WTC11 (cell line): ENCODE measurements at regions not wholly inside any gene's neighbourhood (a gene's known extent, or its start where the extent isn't known, plus 50 kb on each side); places are given as distances from the start of the nearest gene placed in this dataset.

Experiments
- ATAC-seq: fragments of 200-7000 bp; cut with Tn5 transposase; 2 replicates; pipeline ENCODE4 v1.10.0; 2021; ENCODE audit warnings: mild to moderate bottlenecking, moderate library complexity
- CTCF ChIA-PET: fragments of 300-600 bp; sonication (Branson Sonifier 250); formaldehyde crosslinking; loops from one replicate; lab custom pipeline; 2021; ENCODE audit warnings: antibody characterized with exemption; lab: Charles Lee
- POLR2A ChIA-PET: fragments of 350-600 bp; sonication (Branson Sonifier 250); formaldehyde crosslinking; loops from one replicate; lab custom pipeline; 2021; ENCODE audit warnings: antibody characterized with exemption; lab: Charles Lee
- DNase-seq: peaks from one replicate; pipeline ENCODE4 v3.0.0; 2021; ENCODE audit warnings: low spot score
- H3K27ac Mint-ChIP-seq: 2 replicates; pipeline ENCODE4 v1.8.0; 2021; ENCODE audit warnings: mixed read lengths
- H3K27me3 Mint-ChIP-seq: 2 replicates; pipeline ENCODE4 v1.8.0; 2021; ENCODE audit warnings: low read depth, mild to moderate bottlenecking, moderate library complexity, mixed read lengths
- H3K36me3 Mint-ChIP-seq: 2 replicates; pipeline ENCODE4 v1.8.0; 2021; ENCODE audit warnings: mixed read lengths
- H3K4me1 Mint-ChIP-seq: 2 replicates; pipeline ENCODE4 v1.8.0; 2022; ENCODE audit warnings: mixed read lengths
- H3K4me3 Mint-ChIP-seq: 2 replicates; pipeline ENCODE4 v1.8.0; 2021; ENCODE audit warnings: mild to moderate bottlenecking, moderate library complexity, mixed read lengths
- H3K9me3 Mint-ChIP-seq: 2 replicates; pipeline ENCODE4 v1.8.0; 2021; ENCODE audit warnings: mixed read lengths
- ESRRA ChIP-seq: sonication (generic); formaldehyde crosslinking; IDR thresholded peaks from 2 replicates; pipeline ENCODE4 v1.8.1; 2022; ENCODE audit warnings: mild to moderate bottlenecking, missing genetic modification reagents, borderline replicate concordance
- FOXK1 ChIP-seq: sonication (generic); formaldehyde crosslinking; IDR thresholded peaks from 2 replicates; pipeline ENCODE4 v1.8.0; 2022; ENCODE audit warnings: mild to moderate bottlenecking, moderate library complexity, missing genetic modification reagents
- GTF2I ChIP-seq: fragments of 250-450 bp; sonication (Bioruptor Pico); conservative IDR thresholded peaks from 2 replicates; pipeline ENCODE4 v1.4.0; 2021; ENCODE audit warnings: mild to moderate bottlenecking
- IRF2 ChIP-seq: sonication (generic); formaldehyde crosslinking; IDR thresholded peaks from 2 replicates; pipeline ENCODE4 v1.8.0; 2022; ENCODE audit warnings: low read depth, missing genetic modification reagents, borderline replicate concordance
- JAZF1 ChIP-seq: fragments of 250-450 bp; sonication (Bioruptor Pico); IDR thresholded peaks from 2 replicates; pipeline ENCODE4 v1.9.0; 2021; ENCODE audit warnings: moderate library complexity, mild to moderate bottlenecking, inconsistent platforms
- NFE2L1 ChIP-seq: sonication (generic); formaldehyde crosslinking; IDR thresholded peaks from 2 replicates; pipeline ENCODE4 v1.8.1; 2023; ENCODE audit warnings: missing genetic modification reagents
- NR1H2 ChIP-seq: sonication (generic); formaldehyde crosslinking; IDR thresholded peaks from 2 replicates; pipeline ENCODE4 v1.9.0; 2021; ENCODE audit warnings: mild to moderate bottlenecking, moderate library complexity, missing genetic modification reagents
- RELA ChIP-seq: sonication (generic); formaldehyde crosslinking; IDR thresholded peaks from 2 replicates; pipeline ENCODE4 v1.8.1; 2022; ENCODE audit warnings: missing genetic modification reagents, mild to moderate bottlenecking, borderline replicate concordance
- SP1 ChIP-seq: sonication (generic); formaldehyde crosslinking; conservative IDR thresholded peaks from 2 replicates; pipeline ENCODE4 v1.8.1; 2022; ENCODE audit warnings: missing genetic modification reagents
- ZBTB21 ChIP-seq: sonication (generic); formaldehyde crosslinking; IDR thresholded peaks from 2 replicates; pipeline ENCODE4 v1.8.1; 2023; ENCODE audit warnings: mild to moderate bottlenecking, missing genetic modification reagents, borderline replicate concordance
- ZNF232 ChIP-seq: sonication (generic); formaldehyde crosslinking; IDR thresholded peaks from 2 replicates; pipeline ENCODE4 v1.8.0; 2022; ENCODE audit warnings: mild to moderate bottlenecking, missing genetic modification reagents
- ZNF263 ChIP-seq: sonication (generic); formaldehyde crosslinking; IDR thresholded peaks from 2 replicates; pipeline ENCODE4 v1.8.1; 2022; ENCODE audit warnings: low read depth, mild to moderate bottlenecking, moderate library complexity, missing genetic modification reagents
- ZNF416 ChIP-seq: fragments of 250-450 bp; sonication (Bioruptor Pico); IDR thresholded peaks from 2 replicates; pipeline ENCODE4 v1.9.0; 2021; ENCODE audit warnings: mild to moderate bottlenecking, inconsistent platforms
- ZNF423 ChIP-seq: fragments of 250-450 bp; sonication (Bioruptor Pico); IDR thresholded peaks from 2 replicates; pipeline ENCODE4 v2.1.2; 2022; ENCODE audit warnings: mild to moderate bottlenecking, moderate library complexity
- TF ChIP-seq, protein P1 (sequence below): fragments of 250-450 bp; sonication (Bioruptor Pico); IDR thresholded peaks from 2 replicates; pipeline ENCODE4 v1.9.0; 2021; ENCODE audit warnings: mild to moderate bottlenecking
- TF ChIP-seq, protein P2 (sequence below): fragments of 200-600 bp; IDR thresholded peaks from 2 replicates; pipeline ENCODE4 v1.8.0; 2022; ENCODE audit warnings: antibody characterized with exemption
- TF ChIP-seq, protein P3 (sequence below): sonication (generic); formaldehyde crosslinking; IDR thresholded peaks from 2 replicates; pipeline ENCODE4 v1.8.1; 2022; ENCODE audit warnings: low read depth, missing genetic modification reagents, borderline replicate concordance
- TF ChIP-seq, protein P4 (sequence below): sonication (generic); formaldehyde crosslinking; IDR thresholded peaks from 2 replicates; pipeline ENCODE4 v1.8.1; 2023; ENCODE audit warnings: mild to moderate bottlenecking, missing genetic modification reagents, moderate library complexity
- TF ChIP-seq, protein P5 (sequence below): sonication (generic); formaldehyde crosslinking; IDR thresholded peaks from 2 replicates; pipeline ENCODE4 v1.8.0; 2023; ENCODE audit warnings: missing genetic modification reagents
- TF ChIP-seq, protein P6 (sequence below): sonication (generic); formaldehyde crosslinking; IDR thresholded peaks from 2 replicates; pipeline ENCODE4 v1.8.1; 2023; ENCODE audit warnings: mild to moderate bottlenecking, moderate library complexity, missing genetic modification reagents

DNA sequence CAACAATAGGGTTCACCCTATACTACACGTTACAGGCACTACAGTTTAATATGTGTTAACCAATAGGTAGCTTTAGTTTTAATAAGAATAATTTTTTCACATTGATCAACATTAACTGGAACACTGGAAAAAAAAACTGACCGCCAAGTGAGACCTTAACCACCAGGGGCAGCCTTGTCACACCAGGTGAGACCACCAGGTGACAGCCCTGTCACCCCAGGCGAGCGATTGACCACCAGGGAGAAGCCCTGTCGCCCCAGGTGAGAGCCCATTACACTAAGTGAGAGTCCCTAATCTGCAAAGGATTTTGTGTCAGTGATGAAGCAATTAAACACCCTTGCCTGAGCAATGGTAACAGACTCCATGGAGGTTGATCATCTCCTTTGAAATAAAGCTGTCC, 75.4 kb upstream of the SYK start:
- Mint-ChIP-seq H3K27ac (no peak overlapping the region), H3K36me3 (no peaks in the 10 kb centered on the region; the same call in 1 of the 2 replicates), H3K4me1 (no peaks in the 10 kb centered on the region), H3K4me3 (no peak overlapping the region), H3K27me3 (no peaks in the 10 kb centered on the region; the same call in 1 of the 2 replicates), H3K9me3 (peaks cover 10% of the 10 kb centered on the region)
- no peak for TF ChIP-seq RELA (CRISPR knock-in tag)
- no peak for TF ChIP-seq FOXK1 (CRISPR knock-in tag)
- TF ChIP-seq, protein P1, sequence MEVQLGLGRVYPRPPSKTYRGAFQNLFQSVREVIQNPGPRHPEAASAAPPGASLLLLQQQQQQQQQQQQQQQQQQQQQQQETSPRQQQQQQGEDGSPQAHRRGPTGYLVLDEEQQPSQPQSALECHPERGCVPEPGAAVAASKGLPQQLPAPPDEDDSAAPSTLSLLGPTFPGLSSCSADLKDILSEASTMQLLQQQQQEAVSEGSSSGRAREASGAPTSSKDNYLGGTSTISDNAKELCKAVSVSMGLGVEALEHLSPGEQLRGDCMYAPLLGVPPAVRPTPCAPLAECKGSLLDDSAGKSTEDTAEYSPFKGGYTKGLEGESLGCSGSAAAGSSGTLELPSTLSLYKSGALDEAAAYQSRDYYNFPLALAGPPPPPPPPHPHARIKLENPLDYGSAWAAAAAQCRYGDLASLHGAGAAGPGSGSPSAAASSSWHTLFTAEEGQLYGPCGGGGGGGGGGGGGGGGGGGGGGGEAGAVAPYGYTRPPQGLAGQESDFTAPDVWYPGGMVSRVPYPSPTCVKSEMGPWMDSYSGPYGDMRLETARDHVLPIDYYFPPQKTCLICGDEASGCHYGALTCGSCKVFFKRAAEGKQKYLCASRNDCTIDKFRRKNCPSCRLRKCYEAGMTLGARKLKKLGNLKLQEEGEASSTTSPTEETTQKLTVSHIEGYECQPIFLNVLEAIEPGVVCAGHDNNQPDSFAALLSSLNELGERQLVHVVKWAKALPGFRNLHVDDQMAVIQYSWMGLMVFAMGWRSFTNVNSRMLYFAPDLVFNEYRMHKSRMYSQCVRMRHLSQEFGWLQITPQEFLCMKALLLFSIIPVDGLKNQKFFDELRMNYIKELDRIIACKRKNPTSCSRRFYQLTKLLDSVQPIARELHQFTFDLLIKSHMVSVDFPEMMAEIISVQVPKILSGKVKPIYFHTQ (CRISPR knock-in tag) = no peak
- peak; percentile 80 for TF ChIP-seq ZNF423 (CRISPR knock-in tag)
- TF ChIP-seq, protein P2, sequence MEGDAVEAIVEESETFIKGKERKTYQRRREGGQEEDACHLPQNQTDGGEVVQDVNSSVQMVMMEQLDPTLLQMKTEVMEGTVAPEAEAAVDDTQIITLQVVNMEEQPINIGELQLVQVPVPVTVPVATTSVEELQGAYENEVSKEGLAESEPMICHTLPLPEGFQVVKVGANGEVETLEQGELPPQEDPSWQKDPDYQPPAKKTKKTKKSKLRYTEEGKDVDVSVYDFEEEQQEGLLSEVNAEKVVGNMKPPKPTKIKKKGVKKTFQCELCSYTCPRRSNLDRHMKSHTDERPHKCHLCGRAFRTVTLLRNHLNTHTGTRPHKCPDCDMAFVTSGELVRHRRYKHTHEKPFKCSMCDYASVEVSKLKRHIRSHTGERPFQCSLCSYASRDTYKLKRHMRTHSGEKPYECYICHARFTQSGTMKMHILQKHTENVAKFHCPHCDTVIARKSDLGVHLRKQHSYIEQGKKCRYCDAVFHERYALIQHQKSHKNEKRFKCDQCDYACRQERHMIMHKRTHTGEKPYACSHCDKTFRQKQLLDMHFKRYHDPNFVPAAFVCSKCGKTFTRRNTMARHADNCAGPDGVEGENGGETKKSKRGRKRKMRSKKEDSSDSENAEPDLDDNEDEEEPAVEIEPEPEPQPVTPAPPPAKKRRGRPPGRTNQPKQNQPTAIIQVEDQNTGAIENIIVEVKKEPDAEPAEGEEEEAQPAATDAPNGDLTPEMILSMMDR = peak; percentile 30; the same call in 1 of the 2 replicates
- TF ChIP-seq IRF2 = no peak
- CTCF ChIA-PET = interaction anchor here (0.6 to 1.5 kb wide), 4 partner anchors 12 to 452 kb away, joined by 3 to 4 read pairs (median 3); no protein-coding TSS in a partner anchor
- peak; percentile 60 for DNase-seq
- ATAC-seq = peak; percentile 70
- POLR2A ChIA-PET = no interaction called here

DNA sequence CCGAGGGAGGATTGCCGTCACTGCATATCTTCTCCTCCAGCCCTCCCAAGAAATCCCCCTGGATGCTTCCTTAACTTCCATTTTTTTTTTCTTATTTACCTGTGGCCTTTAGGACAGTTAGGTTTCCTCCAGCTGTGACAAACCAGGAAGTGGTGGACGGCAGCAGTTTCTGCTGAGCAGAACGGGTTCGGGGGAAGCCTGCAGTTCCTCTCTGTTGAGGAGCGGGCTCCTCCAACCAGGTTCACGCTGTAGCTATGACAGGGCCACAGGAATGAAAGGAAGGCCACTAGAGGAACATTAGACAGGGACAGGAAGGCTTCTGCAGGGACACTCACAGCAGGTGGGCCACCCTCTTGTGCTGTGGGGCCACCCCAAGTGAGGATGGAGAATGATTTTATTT, 76.7 kb upstream of the SYK start:
- H3K4me1 Mint-ChIP-seq = no peaks in the 10 kb centered on the region

DNA sequence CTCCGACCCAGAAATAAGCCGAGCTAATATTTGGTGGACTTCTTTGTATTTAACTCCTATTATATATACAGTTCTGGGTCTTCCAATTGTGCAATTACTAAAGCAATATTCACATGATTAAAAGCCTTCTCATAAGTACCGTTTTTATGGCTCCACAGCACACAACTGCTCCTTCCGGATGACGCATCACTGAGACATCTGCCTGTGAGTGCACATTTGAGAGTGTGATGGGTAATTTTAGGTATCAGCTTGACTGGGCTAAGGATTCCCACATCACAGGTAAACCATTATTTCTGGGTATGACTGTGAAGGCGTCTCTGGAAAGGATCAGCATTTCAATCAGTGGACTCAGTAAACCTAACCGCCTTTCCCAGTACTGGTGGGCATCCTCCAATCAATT, 77.5 kb upstream of the SYK start:
- H3K4me1 Mint-ChIP-seq = no peaks in the 10 kb centered on the region
- H3K4me3 Mint-ChIP-seq = no peak overlapping the region
- ChIA-PET CTCF (no interaction called here), POLR2A (no interaction called here)
- TF ChIP-seq, protein P3, sequence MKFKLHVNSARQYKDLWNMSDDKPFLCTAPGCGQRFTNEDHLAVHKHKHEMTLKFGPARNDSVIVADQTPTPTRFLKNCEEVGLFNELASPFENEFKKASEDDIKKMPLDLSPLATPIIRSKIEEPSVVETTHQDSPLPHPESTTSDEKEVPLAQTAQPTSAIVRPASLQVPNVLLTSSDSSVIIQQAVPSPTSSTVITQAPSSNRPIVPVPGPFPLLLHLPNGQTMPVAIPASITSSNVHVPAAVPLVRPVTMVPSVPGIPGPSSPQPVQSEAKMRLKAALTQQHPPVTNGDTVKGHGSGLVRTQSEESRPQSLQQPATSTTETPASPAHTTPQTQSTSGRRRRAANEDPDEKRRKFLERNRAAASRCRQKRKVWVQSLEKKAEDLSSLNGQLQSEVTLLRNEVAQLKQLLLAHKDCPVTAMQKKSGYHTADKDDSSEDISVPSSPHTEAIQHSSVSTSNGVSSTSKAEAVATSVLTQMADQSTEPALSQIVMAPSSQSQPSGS (CRISPR knock-in tag) = no peak
- TF ChIP-seq NR1H2 (CRISPR knock-in tag) = no peak
- H3K27ac Mint-ChIP-seq = no peak overlapping the region
- DNase-seq (no peak), ATAC-seq (no peak)
- H3K36me3 Mint-ChIP-seq = no peaks in the 10 kb centered on the region
- no peaks in the 10 kb centered on the region for H3K9me3 Mint-ChIP-seq
- no peaks in the 10 kb centered on the region; the same call in 1 of the 2 replicates for H3K27me3 Mint-ChIP-seq

More for the DNA sequence above, 76.7 kb upstream of the SYK start:
- ChIA-PET CTCF (no interaction called here), POLR2A (no interaction called here)
- no peaks in the 10 kb centered on the region for H3K9me3 Mint-ChIP-seq
- TF ChIP-seq, protein P4, sequence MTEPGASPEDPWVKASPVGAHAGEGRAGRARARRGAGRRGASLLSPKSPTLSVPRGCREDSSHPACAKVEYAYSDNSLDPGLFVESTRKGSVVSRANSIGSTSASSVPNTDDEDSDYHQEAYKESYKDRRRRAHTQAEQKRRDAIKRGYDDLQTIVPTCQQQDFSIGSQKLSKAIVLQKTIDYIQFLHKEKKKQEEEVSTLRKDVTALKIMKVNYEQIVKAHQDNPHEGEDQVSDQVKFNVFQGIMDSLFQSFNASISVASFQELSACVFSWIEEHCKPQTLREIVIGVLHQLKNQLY = no peak
- TF ChIP-seq, all 79 proteins: peak for 0
- Mint-ChIP-seq H3K27me3 (no peaks in the 10 kb centered on the region; the same call in 1 of the 2 replicates), H3K4me3 (no peak overlapping the region), H3K36me3 (no peaks in the 10 kb centered on the region), H3K27ac (no peak overlapping the region)
- no peak for ATAC-seq
- DNase-seq = no peak

DNA sequence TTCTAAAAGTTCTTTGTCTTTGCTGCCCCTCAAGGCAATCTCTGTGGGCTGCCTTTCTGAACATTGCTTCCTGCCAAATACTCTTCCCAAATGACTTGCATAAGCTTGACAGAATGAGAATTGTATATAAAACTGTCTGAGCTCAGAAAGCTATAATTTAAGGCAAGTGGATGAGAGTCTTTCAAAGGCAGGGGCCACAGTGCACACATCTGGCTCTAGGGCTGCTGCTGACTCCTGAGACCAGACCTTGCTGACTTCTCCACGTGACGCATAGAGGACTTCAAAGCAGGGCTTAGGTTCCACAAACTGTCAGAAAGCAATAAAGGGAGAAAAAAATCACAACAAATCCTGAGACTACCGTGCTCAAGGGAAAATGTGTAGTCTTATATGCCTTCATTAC, 79.4 kb upstream of the DIRAS2 start:
- ChIA-PET POLR2A (interaction anchor here (0.6 kb wide), 1 partner anchor 52 kb away, joined by 4 read pairs; no protein-coding TSS in a partner anchor), CTCF (no interaction called here)
- Mint-ChIP-seq H3K4me3 (no peak overlapping the region), H3K27me3 (no peaks in the 10 kb centered on the region; the same call in 1 of the 2 replicates), H3K27ac (no peak overlapping the region), H3K36me3 (no peaks in the 10 kb centered on the region), H3K9me3 (no peaks in the 10 kb centered on the region), H3K4me1 (no peaks in the 10 kb centered on the region)
- DNase-seq (no peak), ATAC-seq (no peak)
- TF ChIP-seq NFE2L1 (CRISPR knock-in tag) (no peak), GTF2I (CRISPR knock-in tag) (no peak), IRF2 (no peak), SP1 (CRISPR knock-in tag) (no peak), ESRRA (CRISPR knock-in tag) (no peak), JAZF1 (CRISPR knock-in tag) (no peak), ZNF263 (no peak), ZNF416 (CRISPR knock-in tag) (no peak), ZBTB21 (CRISPR knock-in tag) (no peak), ZNF232 (CRISPR knock-in tag) (no peak)
- TF ChIP-seq, protein P5, sequence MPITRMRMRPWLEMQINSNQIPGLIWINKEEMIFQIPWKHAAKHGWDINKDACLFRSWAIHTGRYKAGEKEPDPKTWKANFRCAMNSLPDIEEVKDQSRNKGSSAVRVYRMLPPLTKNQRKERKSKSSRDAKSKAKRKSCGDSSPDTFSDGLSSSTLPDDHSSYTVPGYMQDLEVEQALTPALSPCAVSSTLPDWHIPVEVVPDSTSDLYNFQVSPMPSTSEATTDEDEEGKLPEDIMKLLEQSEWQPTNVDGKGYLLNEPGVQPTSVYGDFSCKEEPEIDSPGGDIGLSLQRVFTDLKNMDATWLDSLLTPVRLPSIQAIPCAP (CRISPR knock-in tag) = no peak
- TF ChIP-seq, protein P6, sequence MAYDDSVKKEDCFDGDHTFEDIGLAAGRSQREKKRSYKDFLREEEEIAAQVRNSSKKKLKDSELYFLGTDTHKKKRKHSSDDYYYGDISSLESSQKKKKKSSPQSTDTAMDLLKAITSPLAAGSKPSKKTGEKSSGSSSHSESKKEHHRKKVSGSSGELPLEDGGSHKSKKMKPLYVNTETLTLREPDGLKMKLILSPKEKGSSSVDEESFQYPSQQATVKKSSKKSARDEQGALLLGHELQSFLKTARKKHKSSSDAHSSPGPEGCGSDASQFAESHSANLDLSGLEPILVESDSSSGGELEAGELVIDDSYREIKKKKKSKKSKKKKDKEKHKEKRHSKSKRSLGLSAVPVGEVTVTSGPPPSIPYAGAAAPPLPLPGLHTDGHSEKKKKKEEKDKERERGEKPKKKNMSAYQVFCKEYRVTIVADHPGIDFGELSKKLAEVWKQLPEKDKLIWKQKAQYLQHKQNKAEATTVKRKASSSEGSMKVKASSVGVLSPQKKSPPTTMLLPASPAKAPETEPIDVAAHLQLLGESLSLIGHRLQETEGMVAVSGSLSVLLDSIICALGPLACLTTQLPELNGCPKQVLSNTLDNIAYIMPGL (CRISPR knock-in tag) = no peak
